Nephron (organoid): ENCODE measurements at regions not wholly inside any gene's neighbourhood (a gene's known extent, or its start where the extent isn't known, plus 50 kb on each side); places are given as distances from the start of the nearest gene placed in this dataset.

Experiments used
- H3K27ac Mint-ChIP-seq, 3 experiments: 2 replicates each; pipeline ENCODE4 v1.8.0; 2020; ENCODE audit warnings: mixed read lengths in 3 of 3, mild to moderate bottlenecking in 2 of 3, moderate library complexity in 1 of 3
- H3K27me3 Mint-ChIP-seq: 2 replicates; pipeline ENCODE4 v1.8.0; 2021; ENCODE audit warnings: low read depth, mild to moderate bottlenecking, moderate library complexity, mixed read lengths
- H3K36me3 Mint-ChIP-seq: 2 replicates; pipeline ENCODE4 v1.8.0; 2020; ENCODE audit warnings: low read depth, mixed read lengths
- H3K4me1 Mint-ChIP-seq: 2 replicates; pipeline ENCODE4 v1.8.0; 2020; ENCODE audit warnings: mixed read lengths
- H3K4me3 Mint-ChIP-seq, 3 experiments: 2 replicates each; pipeline ENCODE4 v1.8.0; 2020; ENCODE audit warnings: mild to moderate bottlenecking in 3 of 3, mixed read lengths in 3 of 3, moderate library complexity in 2 of 3
- H3K9me3 Mint-ChIP-seq: 2 replicates; pipeline ENCODE4 v1.8.0; 2020; ENCODE audit warnings: mixed read lengths
- CTCF ChIP-seq, 3 experiments: fragments of 200-600 bp; sonication (generic); IDR thresholded peaks; one replicate each; pipeline ENCODE4 v1.5.0; 2021; ENCODE audit warnings: antibody characterized with exemption in 3 of 3; ENCODE audit not compliant: unreplicated experiment in 3 of 3

GRCh38 chr4:74583757-74584156 lies 138.8 kb downstream of the AREG start:
- Mint-ChIP-seq H3K4me3 (no peak overlapping the region), H3K27ac (no peak overlapping the region), H3K36me3 (no peaks in the 10 kb centered on the region), H3K4me1 (no peaks in the 10 kb centered on the region), H3K9me3 (no peaks in the 10 kb centered on the region), H3K27me3 (no peaks in the 10 kb centered on the region)
- no peak for TF ChIP-seq CTCF (IDR thresholded peaks at IDR 0.05; ENCODE audit: unreplicated experiment in 3 of 3)

GRCh38 chr4:74588350-74588749 lies 143.4 kb downstream of the AREG start:
- Mint-ChIP-seq H3K27ac (no peak overlapping the region), H3K27me3 (no peaks in the 10 kb centered on the region), H3K4me1 (no peaks in the 10 kb centered on the region), H3K36me3 (no peaks in the 10 kb centered on the region), H3K4me3 (no peak overlapping the region), H3K9me3 (no peaks in the 10 kb centered on the region)
- no peak for TF ChIP-seq CTCF (IDR thresholded peaks at IDR 0.05; ENCODE audit: unreplicated experiment in 3 of 3)

- no peaks in the 10 kb centered on the region for H3K27me3 Mint-ChIP-seq
- H3K4me3 Mint-ChIP-seq = no peak overlapping the region
- no peak overlapping the region for H3K27ac Mint-ChIP-seq
- H3K36me3 Mint-ChIP-seq = no peaks in the 10 kb centered on the region
- peaks cover under 1% of the 10 kb centered on the region for H3K9me3 Mint-ChIP-seq
- H3K4me1 Mint-ChIP-seq = no peaks in the 10 kb centered on the region
- TF ChIP-seq CTCF (IDR thresholded peaks at IDR 0.05; ENCODE audit: unreplicated experiment in 3 of 3) = no peak
These were observed 145.5 kb downstream of the AREG start for GRCh38 chr4:74590476-74590875.

GRCh38 chr4:74598611-74599325 lies 153.8 kb downstream of the AREG start:
- no peaks in the 10 kb centered on the region for H3K36me3 Mint-ChIP-seq
- no peak overlapping the region for H3K27ac Mint-ChIP-seq
- no peak overlapping the region for H3K4me3 Mint-ChIP-seq
- no peaks in the 10 kb centered on the region for H3K4me1 Mint-ChIP-seq
- H3K9me3 Mint-ChIP-seq = peaks cover 15% of the 10 kb centered on the region
- H3K27me3 Mint-ChIP-seq = no peaks in the 10 kb centered on the region
- TF ChIP-seq CTCF (IDR thresholded peaks at IDR 0.05; ENCODE audit: unreplicated experiment in 3 of 3) = no peak

GRCh38 chr4:74603186-74603585 lies 158.2 kb downstream of the AREG start:
- peaks cover 2% of the 10 kb centered on the region for H3K9me3 Mint-ChIP-seq
- H3K4me1 Mint-ChIP-seq = no peaks in the 10 kb centered on the region
- H3K27ac Mint-ChIP-seq = no peak overlapping the region
- TF ChIP-seq CTCF (IDR thresholded peaks at IDR 0.05; ENCODE audit: unreplicated experiment in 3 of 3) = no peak
- H3K4me3 Mint-ChIP-seq = no peak overlapping the region
- no peaks in the 10 kb centered on the region for H3K27me3 Mint-ChIP-seq
- no peaks in the 10 kb centered on the region for H3K36me3 Mint-ChIP-seq
